ENCODE measurements at regions not wholly inside any gene's neighbourhood (a gene's known extent, or its start where the extent isn't known, plus 50 kb on each side); places are given as distances from the start of the nearest gene placed in this dataset.

DNA sequence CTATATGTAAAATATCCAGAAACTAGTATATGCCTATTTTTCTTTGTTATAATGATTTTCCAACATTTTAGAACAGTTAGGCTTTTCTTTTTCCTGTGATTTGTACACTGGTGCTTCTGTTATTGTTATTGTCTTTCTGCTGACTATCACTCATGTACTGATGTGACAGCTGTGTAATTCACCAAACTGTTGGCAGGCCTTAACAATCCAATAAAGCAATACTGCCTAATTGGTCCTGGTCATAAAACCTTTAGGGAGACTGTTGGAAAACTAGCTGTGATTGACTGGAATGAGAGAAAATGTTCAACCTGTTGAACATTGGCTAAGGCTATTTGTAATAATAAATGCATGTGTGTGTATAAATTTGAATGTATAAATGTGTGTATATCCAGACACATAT lies 956.6 kb downstream of the REEP3 start:
- no peak for TF ChIP-seq EZH2 (optimal IDR thresholded peaks at IDR 0.05; ENCODE audit: low read depth, low read length)
- TF ChIP-seq, protein P1, sequence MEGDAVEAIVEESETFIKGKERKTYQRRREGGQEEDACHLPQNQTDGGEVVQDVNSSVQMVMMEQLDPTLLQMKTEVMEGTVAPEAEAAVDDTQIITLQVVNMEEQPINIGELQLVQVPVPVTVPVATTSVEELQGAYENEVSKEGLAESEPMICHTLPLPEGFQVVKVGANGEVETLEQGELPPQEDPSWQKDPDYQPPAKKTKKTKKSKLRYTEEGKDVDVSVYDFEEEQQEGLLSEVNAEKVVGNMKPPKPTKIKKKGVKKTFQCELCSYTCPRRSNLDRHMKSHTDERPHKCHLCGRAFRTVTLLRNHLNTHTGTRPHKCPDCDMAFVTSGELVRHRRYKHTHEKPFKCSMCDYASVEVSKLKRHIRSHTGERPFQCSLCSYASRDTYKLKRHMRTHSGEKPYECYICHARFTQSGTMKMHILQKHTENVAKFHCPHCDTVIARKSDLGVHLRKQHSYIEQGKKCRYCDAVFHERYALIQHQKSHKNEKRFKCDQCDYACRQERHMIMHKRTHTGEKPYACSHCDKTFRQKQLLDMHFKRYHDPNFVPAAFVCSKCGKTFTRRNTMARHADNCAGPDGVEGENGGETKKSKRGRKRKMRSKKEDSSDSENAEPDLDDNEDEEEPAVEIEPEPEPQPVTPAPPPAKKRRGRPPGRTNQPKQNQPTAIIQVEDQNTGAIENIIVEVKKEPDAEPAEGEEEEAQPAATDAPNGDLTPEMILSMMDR (IDR thresholded peaks at IDR 0.05; ENCODE audit: low read length), result no peak
- no peak for TF ChIP-seq EZH2phosphoT487 (IDR thresholded peaks at IDR 0.05; ENCODE audit: low read length)

Data from MM.1S (cell line).